H9 (cell line): ENCODE measurements at regions not wholly inside any gene's neighbourhood (a gene's known extent, or its start where the extent isn't known, plus 50 kb on each side); places are given as distances from the start of the nearest gene placed in this dataset.

Experiments used
- DNase-seq: peaks from one replicate; pipeline ENCODE4 v3.0.0-alpha.2; 2017
- H2AFZ ChIP-seq: one replicate; pipeline ENCODE4 v1.6.1; 2013; ENCODE audit warnings: mild to moderate bottlenecking, low read length, control low read depth, moderate library complexity
- H2AK5ac ChIP-seq: 2 replicates; pipeline ENCODE4 v1.6.1; 2013; ENCODE audit warnings: low read length, control low read depth, mixed read lengths; ENCODE audit not compliant: insufficient read length
- H2BK120ac ChIP-seq: one replicate; pipeline ENCODE4 v1.6.1; 2013; ENCODE audit warnings: low read depth, mild to moderate bottlenecking, low read length, control low read depth, inconsistent platforms; ENCODE audit not compliant: poor library complexity, severe bottlenecking
- H2BK12ac ChIP-seq: 2 replicates; pipeline ENCODE4 v1.6.1; 2013; ENCODE audit warnings: low read length, control low read depth, mixed read lengths, low read depth; ENCODE audit not compliant: insufficient read length
- H2BK15ac ChIP-seq: 2 replicates; pipeline ENCODE4 v1.6.1; 2013; ENCODE audit warnings: low read depth, low read length, control low read depth
- H2BK20ac ChIP-seq: one replicate; pipeline ENCODE4 v1.6.1; 2013; ENCODE audit warnings: low read depth, mild to moderate bottlenecking, low read length, control low read depth, inconsistent platforms; ENCODE audit not compliant: poor library complexity, severe bottlenecking
- H2BK5ac ChIP-seq: 2 replicates; pipeline ENCODE4 v1.6.1; 2013; ENCODE audit warnings: low read length, control low read depth, mixed read lengths; ENCODE audit not compliant: insufficient read length
- H3K14ac ChIP-seq: 2 replicates; pipeline ENCODE4 v1.6.1; 2013; ENCODE audit warnings: low read length, control low read depth; ENCODE audit not compliant: insufficient read depth
- H3K18ac ChIP-seq: 2 replicates; pipeline ENCODE4 v1.6.1; 2013; ENCODE audit warnings: low read depth, mild to moderate bottlenecking, mixed read lengths, low read length, control low read depth; ENCODE audit not compliant: insufficient read length
- H3K23ac ChIP-seq: 2 replicates; pipeline ENCODE4 v1.6.1; 2013; ENCODE audit warnings: low read length, control low read depth, mixed read lengths, low read depth; ENCODE audit not compliant: insufficient read length
- H3K23me2 ChIP-seq: 2 replicates; pipeline ENCODE4 v1.6.1; 2013; ENCODE audit warnings: low read depth, mild to moderate bottlenecking, mixed read lengths, low read length, control low read depth; ENCODE audit not compliant: insufficient read length, poor library complexity, severe bottlenecking
- H3K27ac ChIP-seq: 2 replicates; pipeline ENCODE4 v1.5.1; 2013; ENCODE audit warnings: low read length, control low read depth, mixed read lengths, low read depth; ENCODE audit not compliant: insufficient read length
- H3K27me3 ChIP-seq: 2 replicates; pipeline ENCODE4 v1.6.1; 2013; ENCODE audit warnings: low read length, control low read depth, inconsistent platforms; ENCODE audit not compliant: insufficient read depth
- H3K4ac ChIP-seq: 2 replicates; pipeline ENCODE4 v1.6.1; 2013; ENCODE audit warnings: low read depth, mild to moderate bottlenecking, control low read depth, inconsistent platforms, low read length, moderate library complexity
- H3K4me1 ChIP-seq: 2 replicates; pipeline ENCODE4 v1.6.1; 2013; ENCODE audit warnings: low read length, control low read depth, inconsistent platforms; ENCODE audit not compliant: insufficient read depth
- H3K4me2 ChIP-seq: 2 replicates; pipeline ENCODE4 v1.6.1; 2013; ENCODE audit warnings: low read length, control low read depth, mixed read lengths; ENCODE audit not compliant: insufficient read length, insufficient read depth
- H3K56ac ChIP-seq: 2 replicates; pipeline ENCODE4 v1.6.1; 2013; ENCODE audit warnings: low read depth, mild to moderate bottlenecking, mixed read lengths, low read length, control low read depth; ENCODE audit not compliant: insufficient read length
- H3K79me1 ChIP-seq: 2 replicates; pipeline ENCODE4 v1.6.1; 2013; ENCODE audit warnings: low read depth, mild to moderate bottlenecking, moderate library complexity, low read length, control low read depth, inconsistent platforms; ENCODE audit not compliant: insufficient read depth, poor library complexity, severe bottlenecking
- H3K79me2 ChIP-seq: 2 replicates; pipeline ENCODE4 v1.6.1; 2013; ENCODE audit warnings: low read length, control low read depth, inconsistent platforms; ENCODE audit not compliant: insufficient read depth
- H3K9ac ChIP-seq: 2 replicates; pipeline ENCODE4 v1.6.1; 2013; ENCODE audit warnings: low read length, control low read depth, mixed read lengths; ENCODE audit not compliant: insufficient read length; ENCODE audit errors: extremely low read depth
- H3K9me3 ChIP-seq: one replicate; pipeline ENCODE4 v1.6.1; 2013; ENCODE audit warnings: low read depth, low read length, inconsistent platforms; ENCODE audit not compliant: control insufficient read depth
- H3T11ph ChIP-seq: one replicate; pipeline ENCODE4 v1.6.1; 2013; ENCODE audit warnings: mild to moderate bottlenecking, low read length, control low read depth, inconsistent platforms
- H4K20me1 ChIP-seq: one replicate; pipeline ENCODE4 v1.6.1; 2013; ENCODE audit not compliant: control insufficient read depth, insufficient read length, insufficient read depth
- H4K5ac ChIP-seq: 2 replicates; pipeline ENCODE4 v1.6.1; 2013; ENCODE audit warnings: low read depth, mild to moderate bottlenecking, mixed read lengths, low read length, control low read depth; ENCODE audit not compliant: insufficient read length
- H4K8ac ChIP-seq: replicated peaks from 2 replicates; pipeline ENCODE4 v1.6.1; 2013; ENCODE audit warnings: low read length, control low read depth, mixed read lengths, low read depth; ENCODE audit not compliant: insufficient read length
- H4K91ac ChIP-seq: 2 replicates; pipeline ENCODE4 v1.6.1; 2013; ENCODE audit warnings: low read depth, mild to moderate bottlenecking, moderate library complexity, mixed read lengths, low read length, control low read depth; ENCODE audit not compliant: insufficient read length
- H3K27ac Mint-ChIP-seq, 3 experiments: 2 replicates in 2 of 3; 3 replicates in 1 of 3; pipeline ENCODE4 v1.8.0; 2020 to 2021; ENCODE audit warnings: mixed read lengths in 3 of 3, mild to moderate bottlenecking in 1 of 3, moderate library complexity in 1 of 3
- H3K27me3 Mint-ChIP-seq: 2 replicates; pipeline ENCODE4 v1.8.0; 2021; ENCODE audit warnings: low read depth, mild to moderate bottlenecking, moderate library complexity, mixed read lengths
- H3K36me3 Mint-ChIP-seq, 3 experiments: 2 replicates in 2 of 3; 3 replicates in 1 of 3; pipeline ENCODE4 v1.8.0; 2020 to 2021; ENCODE audit warnings: low read depth in 3 of 3, mixed read lengths in 3 of 3; ENCODE audit not compliant: insufficient read depth in 1 of 3
- H3K4me1 Mint-ChIP-seq, 2 experiments: 2 replicates each; pipeline ENCODE4 v1.8.0; 2020; ENCODE audit warnings: mixed read lengths in 2 of 2
- H3K4me3 Mint-ChIP-seq, 2 experiments: 2 replicates in 1 of 2; 3 replicates in 1 of 2; pipeline ENCODE4 v1.8.0; 2020 to 2021; ENCODE audit warnings: mild to moderate bottlenecking in 2 of 2, mixed read lengths in 2 of 2, moderate library complexity in 1 of 2
- H3K9me3 Mint-ChIP-seq, 2 experiments: 2 replicates in 1 of 2; 3 replicates in 1 of 2; pipeline ENCODE4 v1.8.0; 2020; ENCODE audit warnings: mild to moderate bottlenecking in 2 of 2, mixed read lengths in 2 of 2, moderate library complexity in 1 of 2
- WGBS: extraction: QIAGEN DNeasy Blood & Tissue Kit; methylation state at CpG from one replicate; pipeline ENCODE4 v1.1.7; 2013; ENCODE audit warnings: missing lambda C conversion rate, low lambda C conversion rate, mixed read lengths; ENCODE audit not compliant: insufficient read length; ENCODE audit errors: extremely low coverage; 5-methylcytosine and 5-hydroxymethylcytosine counted together
- TF ChIP-seq, protein P1 (sequence below): fragments of 200-600 bp; sonication (generic); conservative IDR thresholded peaks from 3 replicates; pipeline ENCODE4 v1.8.0; 2021; ENCODE audit warnings: antibody characterized with exemption, mild to moderate bottlenecking

DNA sequence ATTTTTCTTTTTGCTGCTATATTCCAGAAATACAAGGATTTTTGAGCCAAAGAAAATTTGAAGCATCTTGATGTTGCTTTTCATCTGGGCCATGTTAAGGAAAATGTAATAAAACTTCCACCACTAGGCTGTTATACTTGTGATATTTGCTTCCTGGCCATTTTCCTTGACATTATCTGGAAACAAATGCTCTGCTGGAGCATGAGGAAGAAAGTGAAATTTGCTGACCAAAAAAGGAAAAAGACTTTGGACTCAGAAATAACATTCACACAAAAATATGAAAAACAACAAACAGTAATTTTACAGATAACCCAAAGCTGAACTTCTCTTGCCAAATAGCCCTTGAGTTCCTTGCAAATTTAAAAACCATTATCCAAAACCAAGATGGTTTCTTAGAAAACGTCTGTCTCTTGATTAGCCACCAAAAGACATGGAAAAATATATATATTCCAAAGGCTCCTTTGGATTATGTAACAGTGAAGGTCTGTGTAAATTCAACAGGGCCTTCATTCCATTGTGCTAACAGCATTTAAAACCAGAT, 344.5 kb downstream of the LMX1A start:
- Histone ChIP-seq H2BK5ac (no peak overlapping the region), H3K23ac (no peak overlapping the region)
- no peaks in the 10 kb centered on the region for H3K36me3 Mint-ChIP-seq

More for the DNA sequence above, 344.5 kb downstream of the LMX1A start:
- no peaks in the 10 kb centered on the region for H3K79me1 ChIP-seq
- no peak overlapping the region for H3K14ac ChIP-seq
- H2BK20ac ChIP-seq = no peak overlapping the region
- no peaks in the 10 kb centered on the region for H3K4me1 ChIP-seq
- no peak overlapping the region for H2AK5ac ChIP-seq
- H2BK12ac ChIP-seq = no peak overlapping the region
- H3K79me2 ChIP-seq = no peaks in the 10 kb centered on the region
- no peak overlapping the region for H3K18ac ChIP-seq
- WGBS = no CpG with 5 or more reads among the region's 1 CpG
- H2BK120ac ChIP-seq = no peak overlapping the region
- no peak overlapping the region for H3K4ac ChIP-seq
- no peak overlapping the region for H4K91ac ChIP-seq
- peaks cover 2 to 3% of the 10 kb centered on the region in 2 experiments; a peak in 3 of 5 replicates for H3K9me3 Mint-ChIP-seq
- no peak overlapping the region for H3K9ac ChIP-seq
- no peak for DNase-seq
- no peak overlapping the region for H3T11ph ChIP-seq
- H3K4me3 Mint-ChIP-seq = no peak overlapping the region
- H3K56ac ChIP-seq = no peak overlapping the region
- no peak overlapping the region for H2BK15ac ChIP-seq
- TF ChIP-seq, protein P1, sequence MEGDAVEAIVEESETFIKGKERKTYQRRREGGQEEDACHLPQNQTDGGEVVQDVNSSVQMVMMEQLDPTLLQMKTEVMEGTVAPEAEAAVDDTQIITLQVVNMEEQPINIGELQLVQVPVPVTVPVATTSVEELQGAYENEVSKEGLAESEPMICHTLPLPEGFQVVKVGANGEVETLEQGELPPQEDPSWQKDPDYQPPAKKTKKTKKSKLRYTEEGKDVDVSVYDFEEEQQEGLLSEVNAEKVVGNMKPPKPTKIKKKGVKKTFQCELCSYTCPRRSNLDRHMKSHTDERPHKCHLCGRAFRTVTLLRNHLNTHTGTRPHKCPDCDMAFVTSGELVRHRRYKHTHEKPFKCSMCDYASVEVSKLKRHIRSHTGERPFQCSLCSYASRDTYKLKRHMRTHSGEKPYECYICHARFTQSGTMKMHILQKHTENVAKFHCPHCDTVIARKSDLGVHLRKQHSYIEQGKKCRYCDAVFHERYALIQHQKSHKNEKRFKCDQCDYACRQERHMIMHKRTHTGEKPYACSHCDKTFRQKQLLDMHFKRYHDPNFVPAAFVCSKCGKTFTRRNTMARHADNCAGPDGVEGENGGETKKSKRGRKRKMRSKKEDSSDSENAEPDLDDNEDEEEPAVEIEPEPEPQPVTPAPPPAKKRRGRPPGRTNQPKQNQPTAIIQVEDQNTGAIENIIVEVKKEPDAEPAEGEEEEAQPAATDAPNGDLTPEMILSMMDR = no peak
- H3K9me3 ChIP-seq = no peaks in the 10 kb centered on the region
- H4K8ac ChIP-seq = no peak overlapping the region
- H4K5ac ChIP-seq = no peak overlapping the region
- H3K4me1 Mint-ChIP-seq = no peaks in the 10 kb centered on the region
- no peaks in the 10 kb centered on the region for H3K27me3 ChIP-seq
- H2AFZ ChIP-seq = no peak overlapping the region
- no peaks in the 10 kb centered on the region for H3K23me2 ChIP-seq
- no peak overlapping the region for H3K27ac Mint-ChIP-seq
- no peak overlapping the region for H3K27ac ChIP-seq
- peaks cover 8% of the 10 kb centered on the region for H3K27me3 Mint-ChIP-seq
- H3K4me2 ChIP-seq = no peak overlapping the region
- no peaks in the 10 kb centered on the region for H4K20me1 ChIP-seq
